ENCODE measurements at regions not wholly inside any gene's neighbourhood (a gene's known extent, or its start where the extent isn't known, plus 50 kb on each side); places are given as distances from the start of the nearest gene placed in this dataset.

DNA sequence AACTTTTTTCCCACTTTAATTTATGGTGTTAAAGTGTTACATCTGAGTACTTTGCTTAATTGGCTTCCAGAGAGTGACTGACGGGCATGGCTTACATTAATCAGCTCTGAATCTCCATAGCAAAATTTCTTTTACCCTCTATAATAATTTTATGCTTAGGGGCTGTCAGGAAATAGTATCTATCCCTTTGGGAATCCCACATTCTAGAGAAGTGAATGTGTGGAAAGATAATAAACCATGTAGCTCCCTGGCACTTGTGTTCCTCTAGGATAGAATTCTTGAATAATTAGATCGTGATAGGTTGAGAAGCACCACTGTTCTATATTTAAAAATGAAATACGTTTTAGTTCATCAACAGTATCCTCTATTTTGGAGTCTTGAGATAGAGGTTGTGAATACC is 89.6 kb downstream of the DNAJB9 start:
- Histone ChIP-seq H2AFZ (ENCODE audit: low read length) (no peak overlapping the region), H3K36me3 (ENCODE audit: low read depth, low read length) (no peaks in the 10 kb centered on the region), H3K9me3 (ENCODE audit: low read length) (no peaks in the 10 kb centered on the region), H3K79me2 (ENCODE audit: low read length) (no peaks in the 10 kb centered on the region), H3K4me2 (ENCODE audit: low read length) (no peak overlapping the region), H3K9me2 (replicated peaks; ENCODE audit: low read length) (no peaks in the 10 kb centered on the region), H4K20me1 (ENCODE audit: low read length) (no peaks in the 10 kb centered on the region), H3F3A (ENCODE audit: low read length, unreplicated experiment) (no peaks in the 10 kb centered on the region), H3K9ac (ENCODE audit: low read length) (no peak overlapping the region), H3K4me1 (ENCODE audit: insufficient read depth, low read length) (no peaks in the 10 kb centered on the region), H3K27me3 (ENCODE audit: low read length) (peaks cover 4% of the 10 kb centered on the region), H3K4me3 (ENCODE audit: low read length) (no peak overlapping the region), H3K27ac (ENCODE audit: low read length) (no peak overlapping the region)
- ATAC-seq: no peak
- ChIA-PET POLR2A (ENCODE audit: unreplicated experiment) (no interaction called here), CTCF (no interaction called here)
- TF ChIP-seq EZH2 (IDR thresholded peaks at IDR 0.05; ENCODE audit: low read length, unreplicated experiment) (no peak), EZH2phosphoT487 (IDR thresholded peaks at IDR 0.05; ENCODE audit: borderline replicate concordance, low read length) (no peak)
- TF ChIP-seq, protein P1, sequence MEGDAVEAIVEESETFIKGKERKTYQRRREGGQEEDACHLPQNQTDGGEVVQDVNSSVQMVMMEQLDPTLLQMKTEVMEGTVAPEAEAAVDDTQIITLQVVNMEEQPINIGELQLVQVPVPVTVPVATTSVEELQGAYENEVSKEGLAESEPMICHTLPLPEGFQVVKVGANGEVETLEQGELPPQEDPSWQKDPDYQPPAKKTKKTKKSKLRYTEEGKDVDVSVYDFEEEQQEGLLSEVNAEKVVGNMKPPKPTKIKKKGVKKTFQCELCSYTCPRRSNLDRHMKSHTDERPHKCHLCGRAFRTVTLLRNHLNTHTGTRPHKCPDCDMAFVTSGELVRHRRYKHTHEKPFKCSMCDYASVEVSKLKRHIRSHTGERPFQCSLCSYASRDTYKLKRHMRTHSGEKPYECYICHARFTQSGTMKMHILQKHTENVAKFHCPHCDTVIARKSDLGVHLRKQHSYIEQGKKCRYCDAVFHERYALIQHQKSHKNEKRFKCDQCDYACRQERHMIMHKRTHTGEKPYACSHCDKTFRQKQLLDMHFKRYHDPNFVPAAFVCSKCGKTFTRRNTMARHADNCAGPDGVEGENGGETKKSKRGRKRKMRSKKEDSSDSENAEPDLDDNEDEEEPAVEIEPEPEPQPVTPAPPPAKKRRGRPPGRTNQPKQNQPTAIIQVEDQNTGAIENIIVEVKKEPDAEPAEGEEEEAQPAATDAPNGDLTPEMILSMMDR (conservative IDR thresholded peaks at IDR 0.05; ENCODE audit: low read depth, low read length): no peak
- DNase-seq: no peak
- no TSS peak for BruUV-seq (replicated peaks)
- intact Hi-C loops (cut with micrococcal nuclease): no loop called here

DNA sequence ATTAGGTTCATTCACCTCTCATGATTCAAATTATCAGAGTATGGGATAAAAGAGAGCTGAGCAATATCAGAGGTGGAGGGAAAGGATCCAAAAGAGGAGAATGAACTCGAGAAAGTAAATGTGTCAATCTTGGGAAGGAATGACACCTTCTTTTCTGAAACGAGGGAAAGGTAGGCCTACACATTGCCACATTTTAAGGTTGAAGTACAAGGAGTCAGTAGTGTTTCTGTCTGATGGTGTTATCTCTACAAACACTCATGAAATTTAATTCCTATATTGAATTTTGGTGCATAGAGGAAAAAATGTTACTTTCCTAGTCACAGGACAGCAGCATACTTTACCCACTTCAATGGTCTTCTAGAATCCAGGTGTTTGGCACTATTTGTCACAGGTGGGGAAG is 90.2 kb downstream of the DNAJB9 start:
- POLR2A ChIA-PET (ENCODE audit: unreplicated experiment): interaction anchor here (0.6 kb wide), 1 partner anchor 109 kb away, joined by 5 read pairs; no protein-coding TSS in a partner anchor
- H3K4me1 ChIP-seq (ENCODE audit: insufficient read depth, low read length): no peaks in the 10 kb centered on the region
- no peak overlapping the region for H3K27ac ChIP-seq (ENCODE audit: low read length)
- no peaks in the 10 kb centered on the region for H4K20me1 ChIP-seq (ENCODE audit: low read length)
- TF ChIP-seq EZH2phosphoT487 (IDR thresholded peaks at IDR 0.05; ENCODE audit: borderline replicate concordance, low read length): no peak
- H3K9ac ChIP-seq (ENCODE audit: low read length): no peak overlapping the region
- no peaks in the 10 kb centered on the region for H3K9me3 ChIP-seq (ENCODE audit: low read length)
- no peak for DNase-seq
- no TSS peak for BruUV-seq (replicated peaks)
- H3F3A ChIP-seq (ENCODE audit: low read length, unreplicated experiment): no peaks in the 10 kb centered on the region
- H3K27me3 ChIP-seq (ENCODE audit: low read length): peaks cover 4% of the 10 kb centered on the region
- CTCF ChIA-PET: no interaction called here
- intact Hi-C loops (cut with micrococcal nuclease): loop anchor here (5.0 kb wide), 1 partner anchor 312 kb away; no protein-coding TSS in a partner anchor
- H2AFZ ChIP-seq (ENCODE audit: low read length): no peak overlapping the region
- no peak overlapping the region for H3K4me3 ChIP-seq (ENCODE audit: low read length)
- ATAC-seq: no peak
- no peak overlapping the region for H3K4me2 ChIP-seq (ENCODE audit: low read length)
- H3K79me2 ChIP-seq (ENCODE audit: low read length): no peaks in the 10 kb centered on the region
- no peaks in the 10 kb centered on the region for H3K9me2 ChIP-seq (replicated peaks; ENCODE audit: low read length)
- H3K36me3 ChIP-seq (ENCODE audit: low read depth, low read length): no peaks in the 10 kb centered on the region

DNA sequence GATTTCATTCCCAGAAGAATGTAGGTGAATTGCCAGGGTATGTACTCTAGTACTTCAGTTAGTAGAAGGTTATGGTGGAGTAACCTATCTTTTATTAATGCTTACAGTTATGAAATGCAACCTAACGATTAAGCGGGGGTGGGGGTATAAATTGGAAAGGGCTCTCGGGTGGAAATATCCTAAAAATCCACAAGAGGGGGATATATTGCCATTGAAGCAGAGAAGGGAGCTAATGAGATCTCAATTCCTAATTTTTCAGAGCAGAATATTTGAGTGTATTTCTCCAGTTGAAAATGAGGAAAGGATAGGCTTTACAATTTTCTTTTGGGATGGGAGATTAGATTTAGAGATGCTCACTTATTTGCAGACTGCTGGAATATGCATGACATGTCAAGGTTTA is 90.8 kb downstream of the DNAJB9 start:
- peak; percentile 42 for DNase-seq
- Histone ChIP-seq H3F3A (ENCODE audit: low read length, unreplicated experiment) (no peaks in the 10 kb centered on the region), H3K9ac (ENCODE audit: low read length) (no peak overlapping the region), H3K4me2 (ENCODE audit: low read length) (no peak overlapping the region), H3K27me3 (ENCODE audit: low read length) (peaks cover 4% of the 10 kb centered on the region), H3K79me2 (ENCODE audit: low read length) (no peaks in the 10 kb centered on the region), H3K4me1 (ENCODE audit: insufficient read depth, low read length) (no peaks in the 10 kb centered on the region), H3K9me3 (ENCODE audit: low read length) (no peaks in the 10 kb centered on the region), H3K4me3 (ENCODE audit: low read length) (no peak overlapping the region), H2AFZ (ENCODE audit: low read length) (no peak overlapping the region), H3K27ac (ENCODE audit: low read length) (no peak overlapping the region), H3K36me3 (ENCODE audit: low read depth, low read length) (no peaks in the 10 kb centered on the region), H4K20me1 (ENCODE audit: low read length) (no peaks in the 10 kb centered on the region), H3K9me2 (replicated peaks; ENCODE audit: low read length) (no peaks in the 10 kb centered on the region)
- ChIA-PET CTCF (interaction anchor here (0.5 to 0.6 kb wide), 4 partner anchors 24 to 911 kb away, joined by 3 to 4 read pairs (median 3); no protein-coding TSS in a partner anchor), POLR2A (ENCODE audit: unreplicated experiment) (interaction anchor here (0.6 kb wide), 1 partner anchor 108 kb away, joined by 5 read pairs; no protein-coding TSS in a partner anchor)
- TF ChIP-seq EZH2 (IDR thresholded peaks at IDR 0.05; ENCODE audit: low read length, unreplicated experiment) (no peak), EZH2phosphoT487 (IDR thresholded peaks at IDR 0.05; ENCODE audit: borderline replicate concordance, low read length) (no peak)
- TF ChIP-seq, protein P1 (conservative IDR thresholded peaks at IDR 0.05; ENCODE audit: low read depth, low read length): peak; percentile 68
- intact Hi-C loops (cut with micrococcal nuclease): loop anchor here (5.0 kb wide), 1 partner anchor 312 kb away; no protein-coding TSS in a partner anchor
- ATAC-seq: peak; percentile 58
- BruUV-seq (replicated peaks): no TSS peak

Measured in PC-3 (cell line).